HepG2 (cell line): ENCODE measurements at regions not wholly inside any gene's neighbourhood (a gene's known extent, or its start where the extent isn't known, plus 50 kb on each side); places are given as distances from the start of the nearest gene placed in this dataset.

Experiments
- ATAC-seq: fragments of 200-7000 bp; cut with Tn5 transposase; 3 replicates; pipeline ENCODE4 v1.9.1; 2020; ENCODE audit warnings: mild to moderate bottlenecking, moderate library complexity
- BruUV-seq: library from RNA; stranded (reverse); fragments of 400-500 nt; replicated peaks from 2 replicates; lab custom pipeline; 2021; lab: Mats Ljungman, UMichigan
- CTCF ChIA-PET: fragments of 300-600 bp; formaldehyde crosslinking; extraction: SDS; loops from one replicate; lab custom pipeline; 2021; ENCODE audit warnings: low total read pairs, inconsistent platforms, low intra/inter-chr PET ratio; lab: Yijun Ruan, JAX
- POLR2A ChIA-PET: fragments of 350-600 bp; sonication (Branson Sonifier 250); formaldehyde crosslinking; loops from one replicate; lab custom pipeline; 2020; ENCODE audit warnings: antibody characterized with exemption, inconsistent platforms; lab: Yijun Ruan, JAX
- DNase-seq: peaks from one replicate; pipeline ENCODE4 v3.0.0-alpha.2; 2015; ENCODE audit warnings: low spot score
- FAIRE-seq: peaks from 3 replicates; lab custom pipeline; 2011; peaks lifted over from hg19 to GRCh38; lab: Jason Lieb, UNC
- H2AFZ ChIP-seq: one replicate; pipeline ENCODE4 v1.6.1; 2011; ENCODE audit warnings: low read length, inconsistent platforms
- H3K27ac ChIP-seq: fragments of 300-600 bp; 3 replicates; pipeline ENCODE4 v1.8.0; 2011; ENCODE audit warnings: mixed run types, mild to moderate bottlenecking, mixed read lengths, low read length, inconsistent platforms; ENCODE audit not compliant: insufficient read depth; ENCODE audit errors: extremely low read length
- H3K27me3 ChIP-seq, 2 experiments: fragments of 200-600 bp in 1 of 2; 2 replicates in 1 of 2; 3 replicates in 1 of 2; pipeline versions ENCODE4 v1.6.0 to v1.8.0; 2011; ENCODE audit warnings: low read length in 2 of 2, mild to moderate bottlenecking in 2 of 2, moderate library complexity in 2 of 2, inconsistent platforms in 1 of 2; ENCODE audit not compliant: insufficient read depth in 2 of 2, control insufficient read depth in 1 of 2
- H3K36me3 ChIP-seq, 2 experiments: fragments of 200-600 bp in 1 of 2; replicated peaks in 1 of 2; 2 replicates in 1 of 2; 3 replicates in 1 of 2; pipeline versions ENCODE4 v1.5.1 to v1.8.0; 2011; ENCODE audit warnings: low read length in 2 of 2, inconsistent platforms in 1 of 2; ENCODE audit not compliant: insufficient read depth in 2 of 2, control insufficient read depth in 1 of 2
- H3K4me1 ChIP-seq: 2 replicates; pipeline ENCODE4 v1.5.1; 2012; ENCODE audit warnings: low read length, inconsistent platforms; ENCODE audit not compliant: insufficient read depth
- H3K4me2 ChIP-seq: 2 replicates; pipeline ENCODE4 v1.6.0; 2011; ENCODE audit warnings: low read depth, low read length, inconsistent platforms
- H3K4me3 ChIP-seq, 3 experiments: fragments of 200-600 bp in 1 of 3; sonication (generic), shearing (Covaris generic) in 1 of 3; replicated peaks in 1 of 3; 2 replicates each; pipeline ENCODE4 v1.5.1; 2011 to 2016; ENCODE audit warnings: low read length in 3 of 3, inconsistent platforms in 2 of 3, low read depth in 2 of 3, mild to moderate bottlenecking in 2 of 3, control low read depth in 1 of 3, mixed read lengths in 1 of 3; ENCODE audit not compliant: insufficient read depth in 1 of 3
- H3K79me2 ChIP-seq: one replicate; pipeline ENCODE4 v1.6.1; 2011; ENCODE audit warnings: low read length, inconsistent platforms; ENCODE audit not compliant: insufficient read depth
- H3K9ac ChIP-seq: 2 replicates; pipeline ENCODE4 v1.6.0; 2011; ENCODE audit warnings: mild to moderate bottlenecking, low read depth, low read length, inconsistent platforms; ENCODE audit not compliant: insufficient read depth
- H3K9me3 ChIP-seq: 2 replicates; pipeline ENCODE4 v1.5.1; 2012; ENCODE audit warnings: mild to moderate bottlenecking, low read length
- H4K20me1 ChIP-seq: 2 replicates; pipeline ENCODE4 v1.6.0; 2011; ENCODE audit warnings: inconsistent platforms, mild to moderate bottlenecking, low read length, moderate library complexity; ENCODE audit not compliant: insufficient read depth
- ELF1 ChIP-seq: sonication (generic); formaldehyde crosslinking; IDR thresholded peaks from 2 replicates; pipeline ENCODE4 v1.4.0; 2020; ENCODE audit warnings: missing genetic modification reagents
- FIP1L1 ChIP-seq: fragments of 200-400 bp; formaldehyde crosslinking; IDR thresholded peaks from 2 replicates; pipeline ENCODE4 v1.6.1; 2018; ENCODE audit warnings: low read depth, mild to moderate bottlenecking, low read length, moderate library complexity, borderline replicate concordance; ENCODE audit not compliant: insufficient read depth
- FOXO1 ChIP-seq: sonication (generic); formaldehyde crosslinking; IDR thresholded peaks from 2 replicates; pipeline ENCODE4 v1.4.0; 2020; ENCODE audit warnings: missing genetic modification reagents
- GFI1 ChIP-seq: sonication (generic); formaldehyde crosslinking; IDR thresholded peaks from 2 replicates; pipeline ENCODE4 v1.5.0; 2020; ENCODE audit warnings: missing genetic modification reagents, mild to moderate bottlenecking, borderline replicate concordance
- MIXL1 ChIP-seq: IDR thresholded peaks from 2 replicates; pipeline ENCODE4 v1.6.1; 2016
- SP4 ChIP-seq: sonication (generic); formaldehyde crosslinking; IDR thresholded peaks from 2 replicates; pipeline ENCODE4 v1.8.1; 2023; ENCODE audit warnings: mild to moderate bottlenecking, missing genetic modification reagents
- U2AF1 ChIP-seq: fragments of 200-400 bp; formaldehyde crosslinking; optimal IDR thresholded peaks from 2 replicates; pipeline ENCODE3; 2017; ENCODE audit warnings: mild to moderate bottlenecking, low read depth, low read length
- ZNF34 ChIP-seq: sonication (generic); formaldehyde crosslinking; IDR thresholded peaks from 2 replicates; pipeline ENCODE4 v1.4.0; 2020; ENCODE audit warnings: mild to moderate bottlenecking, missing genetic modification reagents, borderline replicate concordance
- ZNF547 ChIP-seq: sonication (generic); formaldehyde crosslinking; IDR thresholded peaks from 2 replicates; pipeline ENCODE4 v1.5.1; 2020; ENCODE audit warnings: mild to moderate bottlenecking, missing genetic modification reagents
- ZSCAN31 ChIP-seq: sonication (generic); formaldehyde crosslinking; IDR thresholded peaks from 2 replicates; pipeline ENCODE4 v1.5.0; 2020; ENCODE audit warnings: low read depth, mild to moderate bottlenecking, missing genetic modification reagents
- WGBS: methylation state at CpG from one replicate; pipeline ENCODE4 v1.1.6; 2017; ENCODE audit warnings: low lambda C conversion rate; 5-methylcytosine and 5-hydroxymethylcytosine counted together
- in situ Hi-C: cut with HindIII; loops from 2 replicates; pipeline ENCODE4 v1.10.0; 2017; ENCODE audit warnings: low pct_unique_long_range_greater_than_20kb; ENCODE audit not compliant: extremely low pct_ligation_motif_present
- intact Hi-C: fragments of 100-400 bp; cut with micrococcal nuclease; formaldehyde crosslinking; loops from one replicate; pipeline ENCODE4 v1.10.0; 2022; ENCODE audit not compliant: unreplicated experiment
- TF ChIP-seq, protein P1 (sequence below): sonication (generic); formaldehyde crosslinking; IDR thresholded peaks from 2 replicates; pipeline ENCODE4 v1.8.0; 2023; ENCODE audit warnings: mild to moderate bottlenecking, missing genetic modification reagents
- TF ChIP-seq, protein P2 (sequence below): sonication (generic); formaldehyde crosslinking; IDR thresholded peaks from 2 replicates; pipeline ENCODE4 v1.5.1; 2020; ENCODE audit warnings: mild to moderate bottlenecking, missing genetic modification reagents

DNA sequence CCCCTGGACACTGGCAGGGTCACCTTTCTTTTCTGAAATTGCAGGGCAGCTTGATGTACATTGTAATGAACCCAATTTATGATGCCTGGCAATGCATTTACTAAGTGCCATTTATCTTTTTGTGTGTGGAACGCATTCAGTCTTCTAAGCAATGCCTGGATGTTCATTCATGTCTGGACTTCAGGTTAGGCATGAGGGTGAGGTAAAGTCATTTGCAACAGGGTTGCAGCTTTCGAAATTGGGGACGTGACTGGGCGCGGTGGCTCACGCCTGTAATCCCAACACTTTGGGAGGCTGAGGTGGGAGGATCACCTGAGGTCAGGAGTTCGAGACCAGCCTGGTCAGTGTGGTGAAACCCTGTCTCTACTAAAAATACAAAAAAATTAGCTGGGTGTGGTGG lies 134.6 kb downstream of the SOX4 start:
- 83% methylated on average over 7 of the region's 7 CpGs for WGBS
- Histone ChIP-seq H3K9ac (no peak overlapping the region), H3K27ac (no peak overlapping the region), H3K4me3 (no peak overlapping the region), H3K79me2 (no peaks in the 10 kb centered on the region), H3K27me3 (no peaks in the 10 kb centered on the region), H4K20me1 (no peaks in the 10 kb centered on the region), H3K36me3 (no peaks in the 10 kb centered on the region), H3K4me1 (peaks cover 16% of the 10 kb centered on the region), H2AFZ (no peak overlapping the region), H3K4me2 (no peak overlapping the region), H3K9me3 (no peaks in the 10 kb centered on the region)
- CTCF ChIA-PET: no interaction called here
- FAIRE-seq (no peak), DNase-seq (no peak), ATAC-seq (no peak)
- BruUV-seq: no TSS peak
- no peak for TF ChIP-seq MIXL1
- TF ChIP-seq FIP1L1: no peak
- TF ChIP-seq U2AF1: no peak
- intact Hi-C loops (no loop called here), in situ Hi-C loops (no loop called here)
- POLR2A ChIA-PET: no interaction called here

DNA sequence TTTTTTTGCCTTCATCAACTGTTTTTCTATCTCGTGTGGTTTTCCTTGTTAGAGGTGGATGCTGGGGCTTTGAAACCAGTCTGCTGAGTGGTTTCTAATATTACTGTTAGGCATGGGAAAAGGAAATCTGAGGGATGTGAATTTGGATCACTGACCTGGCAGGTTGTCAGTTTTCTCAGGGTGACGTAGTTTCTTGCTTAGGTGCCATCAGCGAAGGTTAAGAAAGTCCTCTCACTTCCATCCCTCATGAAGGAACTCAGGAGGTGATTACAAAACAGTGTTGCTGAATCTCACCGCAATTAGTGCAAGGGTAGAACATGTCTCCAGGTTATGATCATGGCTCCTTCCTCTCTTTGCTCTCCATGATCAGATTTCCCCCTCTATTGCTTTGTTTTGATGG lies 135.9 kb downstream of the SOX4 start:
- no peak for TF ChIP-seq ELF1 (CRISPR knock-in tag)
- TF ChIP-seq ZSCAN31: no peak
- TF ChIP-seq ZNF547 (CRISPR knock-in tag): no peak
- TF ChIP-seq, protein P1, sequence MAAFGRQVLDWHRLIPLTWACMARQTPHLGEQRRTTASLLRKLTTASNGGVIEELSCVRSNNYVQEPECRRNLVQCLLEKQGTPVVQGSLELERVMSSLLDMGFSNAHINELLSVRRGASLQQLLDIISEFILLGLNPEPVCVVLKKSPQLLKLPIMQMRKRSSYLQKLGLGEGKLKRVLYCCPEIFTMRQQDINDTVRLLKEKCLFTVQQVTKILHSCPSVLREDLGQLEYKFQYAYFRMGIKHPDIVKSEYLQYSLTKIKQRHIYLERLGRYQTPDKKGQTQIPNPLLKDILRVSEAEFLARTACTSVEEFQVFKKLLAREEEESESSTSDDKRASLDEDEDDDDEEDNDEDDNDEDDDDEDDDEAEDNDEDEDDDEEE (CRISPR knock-in tag): no peak
- TF ChIP-seq, protein P2, sequence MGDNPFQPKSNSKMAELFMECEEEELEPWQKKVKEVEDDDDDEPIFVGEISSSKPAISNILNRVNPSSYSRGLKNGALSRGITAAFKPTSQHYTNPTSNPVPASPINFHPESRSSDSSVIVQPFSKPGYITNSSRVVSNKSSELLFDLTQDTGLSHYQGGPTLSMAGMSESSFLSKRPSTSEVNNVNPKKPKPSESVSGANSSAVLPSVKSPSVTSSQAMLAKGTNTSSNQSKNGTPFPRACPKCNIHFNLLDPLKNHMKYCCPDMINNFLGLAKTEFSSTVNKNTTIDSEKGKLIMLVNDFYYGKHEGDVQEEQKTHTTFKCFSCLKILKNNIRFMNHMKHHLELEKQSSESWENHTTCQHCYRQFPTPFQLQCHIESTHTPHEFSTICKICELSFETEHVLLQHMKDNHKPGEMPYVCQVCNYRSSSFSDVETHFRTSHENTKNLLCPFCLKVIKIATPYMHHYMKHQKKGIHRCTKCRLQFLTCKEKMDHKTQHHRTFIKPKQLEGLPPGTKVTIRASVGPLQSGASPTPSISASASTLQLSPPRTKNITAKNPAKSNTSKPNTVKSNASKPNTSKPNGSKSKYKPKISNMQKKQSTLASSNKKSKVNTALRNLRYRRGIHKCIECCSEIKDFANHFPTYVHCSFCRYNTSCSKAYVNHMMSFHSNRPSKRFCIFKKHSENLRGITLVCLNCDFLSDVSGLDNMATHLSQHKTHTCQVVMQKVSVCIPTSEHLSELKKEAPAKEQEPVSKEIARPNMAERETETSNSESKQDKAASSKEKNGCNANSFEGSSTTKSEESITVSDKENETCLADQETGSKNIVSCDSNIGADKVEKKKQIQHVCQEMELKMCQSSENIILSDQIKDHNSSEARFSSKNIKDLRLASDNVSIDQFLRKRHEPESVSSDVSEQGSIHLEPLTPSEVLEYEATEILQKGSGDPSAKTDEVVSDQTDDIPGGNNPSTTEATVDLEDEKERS: no peak
- no peak for TF ChIP-seq SP4 (CRISPR knock-in tag)
- no peak for TF ChIP-seq FOXO1 (CRISPR knock-in tag)
- no peak for TF ChIP-seq GFI1
- no peak for TF ChIP-seq ZNF34 (CRISPR knock-in tag)
- TF ChIP-seq, all 625 proteins: peak for 0
- peaks cover 16% of the 10 kb centered on the region for H3K4me1 ChIP-seq
- no peaks in the 10 kb centered on the region for H3K27me3 ChIP-seq
- no peaks in the 10 kb centered on the region for H4K20me1 ChIP-seq
- ChIA-PET CTCF (no interaction called here), POLR2A (no interaction called here)
- H3K4me3 ChIP-seq: no peak overlapping the region
- DNase-seq (no peak), FAIRE-seq (no peak), ATAC-seq (no peak)
- H3K9me3 ChIP-seq: no peaks in the 10 kb centered on the region
- intact Hi-C loops: no loop called here
- H3K27ac ChIP-seq: no peak overlapping the region
- no peaks in the 10 kb centered on the region for H3K36me3 ChIP-seq
- H3K4me2 ChIP-seq: no peak overlapping the region
- no TSS peak for BruUV-seq
- no peak overlapping the region for H3K9ac ChIP-seq
- no peak overlapping the region for H2AFZ ChIP-seq
- H3K79me2 ChIP-seq: no peaks in the 10 kb centered on the region
- 60% methylated on average over 4 of the region's 4 CpGs for WGBS
- in situ Hi-C loops: no loop called here
